ENCODE measurements at regions not wholly inside any gene's neighbourhood (a gene's known extent, or its start where the extent isn't known, plus 50 kb on each side); places are given as distances from the start of the nearest gene placed in this dataset.

GRCh38 chr7:113825832-113826231 lies 93.0 kb downstream of the PPP1R3A start:
- no peak overlapping the region for H3K4me3 ChIP-seq
- 92% methylated on average over 1 of the region's 1 CpG for WGBS, 2 donors (ENCODE audit: low coverage in 1 of 2)
- no peak for DNase-seq
- TF ChIP-seq POLR2AphosphoS5 (IDR thresholded peaks at IDR 0.05) (no peak), CTCF (IDR thresholded peaks at IDR 0.05) (no peak), EP300 (IDR thresholded peaks at IDR 0.05; ENCODE audit: low read depth) (no peak), POLR2A (IDR thresholded peaks at IDR 0.05) (no peak)
- H3K27ac ChIP-seq, result no peak overlapping the region
- no peaks in the 10 kb centered on the region for H3K9me3 ChIP-seq
- no peaks in the 10 kb centered on the region for H3K27me3 ChIP-seq
- H3K36me3 ChIP-seq, result no peaks in the 10 kb centered on the region
- no peaks in the 10 kb centered on the region for H3K4me1 ChIP-seq
- in situ Hi-C loops (cut with MboI; ENCODE audit: low pct_ligation_motif_present in 1 of 4, low pct_unique_long_range_greater_than_20kb in 1 of 4, low sequenced_read_pairs in 3 of 4), result no loop called here
- intact Hi-C loops (cut with DNase I; ENCODE audit: low total_unique reads), result no loop called here

DNA sequence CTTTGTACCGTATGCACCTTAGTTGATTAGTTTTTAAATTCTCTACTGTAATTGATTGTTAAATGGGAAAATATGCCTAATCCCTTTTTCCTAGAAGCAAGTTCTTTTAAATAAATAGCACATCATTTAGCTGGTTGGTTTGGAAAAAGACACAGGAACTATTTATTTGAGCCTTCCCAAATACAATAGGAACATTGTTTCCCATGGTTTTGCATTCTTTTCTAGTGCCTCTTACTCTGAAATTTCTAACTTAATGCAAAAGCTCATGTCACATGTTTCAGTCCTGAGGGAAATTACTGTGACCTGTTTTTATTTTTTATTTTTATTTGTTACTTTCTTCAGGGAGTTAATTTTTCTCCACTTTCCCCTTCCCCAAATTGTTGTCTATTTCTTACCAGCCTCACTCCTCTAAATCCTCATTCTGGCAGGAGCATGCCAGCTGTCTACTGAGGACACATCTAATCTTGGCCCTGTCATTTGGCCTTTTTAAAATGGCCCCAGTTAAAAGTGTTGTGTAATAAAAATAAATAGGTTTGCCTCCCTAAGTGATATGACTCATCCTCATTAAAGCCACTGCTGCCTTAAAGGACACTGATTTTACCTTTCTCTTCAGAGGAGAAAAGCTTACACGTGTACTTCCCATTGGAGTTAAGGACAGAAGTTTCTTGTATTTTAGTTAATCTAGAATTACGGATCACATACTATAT lies 94.5 kb downstream of the PPP1R3A start:
- H3K36me3 ChIP-seq, result no peaks in the 10 kb centered on the region
- in situ Hi-C loops (cut with MboI; ENCODE audit: low pct_ligation_motif_present in 1 of 4, low pct_unique_long_range_greater_than_20kb in 1 of 4, low sequenced_read_pairs in 3 of 4) (no loop called here), intact Hi-C loops (cut with DNase I; ENCODE audit: low total_unique reads) (no loop called here)
- no peaks in the 10 kb centered on the region for H3K4me1 ChIP-seq
- no peak overlapping the region for H3K4me3 ChIP-seq
- WGBS, 2 donors (ENCODE audit: low coverage in 1 of 2), result 67 to 78% methylated on average over 3 of the region's 3 CpGs
- no peaks in the 10 kb centered on the region for H3K27me3 ChIP-seq
- no peak for TF ChIP-seq CTCF (IDR thresholded peaks at IDR 0.05)
- no peak for TF ChIP-seq POLR2A (IDR thresholded peaks at IDR 0.05)
- no peak for TF ChIP-seq POLR2AphosphoS5 (IDR thresholded peaks at IDR 0.05)
- TF ChIP-seq EP300 (IDR thresholded peaks at IDR 0.05; ENCODE audit: low read depth), result no peak
- H3K27ac ChIP-seq, result no peak overlapping the region
- no peaks in the 10 kb centered on the region for H3K9me3 ChIP-seq
- no peak for DNase-seq

GRCh38 chr7:113819474-113819873 lies 99.3 kb downstream of the PPP1R3A start:
- intact Hi-C loops (cut with DNase I; ENCODE audit: low total_unique reads) (no loop called here), in situ Hi-C loops (cut with MboI; ENCODE audit: low pct_ligation_motif_present in 1 of 4, low pct_unique_long_range_greater_than_20kb in 1 of 4, low sequenced_read_pairs in 3 of 4) (no loop called here)
- no peak overlapping the region for H3K4me3 ChIP-seq
- H3K4me1 ChIP-seq, result no peaks in the 10 kb centered on the region
- DNase-seq, result no peak
- H3K27ac ChIP-seq, result no peak overlapping the region
- no peaks in the 10 kb centered on the region for H3K9me3 ChIP-seq
- H3K36me3 ChIP-seq, result no peaks in the 10 kb centered on the region
- H3K27me3 ChIP-seq, result no peaks in the 10 kb centered on the region
- no peak for TF ChIP-seq CTCF (IDR thresholded peaks at IDR 0.05)
- TF ChIP-seq EP300 (IDR thresholded peaks at IDR 0.05; ENCODE audit: low read depth), result no peak
- TF ChIP-seq POLR2A (IDR thresholded peaks at IDR 0.05), result no peak
- TF ChIP-seq POLR2AphosphoS5 (IDR thresholded peaks at IDR 0.05), result no peak
- WGBS, 2 donors (ENCODE audit: low coverage in 1 of 2), result 67 to 68% methylated on average over 1 of the region's 1 CpG

DNA sequence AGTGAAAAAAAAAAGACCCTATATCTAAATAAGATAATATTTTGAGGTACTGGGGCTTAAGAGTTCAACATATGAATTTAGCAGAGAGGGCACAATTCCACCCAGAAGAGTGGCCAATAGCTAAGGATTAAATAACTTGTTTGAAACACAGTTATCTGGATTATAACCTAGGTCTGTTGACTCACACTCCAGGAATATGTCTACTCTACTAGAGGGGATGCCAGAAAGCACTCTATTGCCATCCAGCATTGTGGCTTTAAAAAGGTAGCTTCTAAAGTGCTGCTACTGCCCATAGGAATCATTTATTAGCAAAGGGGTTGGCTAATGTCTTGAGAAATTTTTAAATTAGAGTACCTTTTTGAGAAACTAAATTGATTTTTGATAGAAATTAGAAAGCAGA lies 102.2 kb downstream of the PPP1R3A start:
- Histone ChIP-seq H3K4me3 (no peak overlapping the region), H3K27ac (no peak overlapping the region), H3K9me3 (no peaks in the 10 kb centered on the region), H3K27me3 (no peaks in the 10 kb centered on the region), H3K4me1 (no peaks in the 10 kb centered on the region), H3K36me3 (no peaks in the 10 kb centered on the region)
- intact Hi-C loops (cut with DNase I; ENCODE audit: low total_unique reads), result no loop called here
- TF ChIP-seq CTCF (IDR thresholded peaks at IDR 0.05) (no peak), EP300 (IDR thresholded peaks at IDR 0.05; ENCODE audit: low read depth) (no peak), POLR2AphosphoS5 (IDR thresholded peaks at IDR 0.05) (no peak), POLR2A (IDR thresholded peaks at IDR 0.05) (no peak)
- DNase-seq, result no peak
- in situ Hi-C loops (cut with MboI; ENCODE audit: low pct_ligation_motif_present in 1 of 4, low pct_unique_long_range_greater_than_20kb in 1 of 4, low sequenced_read_pairs in 3 of 4), result no loop called here

All from transverse colon (tissue), 4 donors.